Glomerular visceral epithelial cell (primary cell): ENCODE measurements at regions not wholly inside any gene's neighbourhood (a gene's known extent, or its start where the extent isn't known, plus 50 kb on each side); places are given as distances from the start of the nearest gene placed in this dataset.
"Not testable (repeated sequence)": the region's sequence is repeated elsewhere in the genome, so short reads cannot be mapped to it uniquely, and the experiment has no call there.

Experiments
- DNase-seq: peaks from one replicate; pipeline ENCODE4 v3.0.0-alpha.2; 2016; ENCODE audit errors: extremely low spot score

DNA sequence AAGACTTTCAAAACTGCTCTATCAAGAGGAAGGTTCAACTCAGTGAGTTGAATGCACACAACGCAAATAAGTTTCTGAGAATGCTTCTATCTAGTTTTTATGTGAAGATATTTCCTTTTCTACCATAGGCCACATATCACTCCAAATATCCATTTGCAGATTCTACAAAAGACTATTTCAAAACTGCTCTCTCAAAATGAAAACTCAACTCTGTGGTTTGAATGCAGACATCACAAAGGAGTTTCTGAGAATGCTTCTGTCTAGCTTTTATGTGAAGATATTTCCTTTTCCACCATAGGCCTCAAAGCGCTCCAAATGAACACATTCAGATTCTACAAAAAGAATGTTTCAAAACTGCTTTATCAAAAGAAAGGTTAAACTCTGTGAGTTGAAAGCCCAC, 1093.1 kb upstream of the DEFB115 start:
- not testable (repeated sequence) for DNase-seq

DNA sequence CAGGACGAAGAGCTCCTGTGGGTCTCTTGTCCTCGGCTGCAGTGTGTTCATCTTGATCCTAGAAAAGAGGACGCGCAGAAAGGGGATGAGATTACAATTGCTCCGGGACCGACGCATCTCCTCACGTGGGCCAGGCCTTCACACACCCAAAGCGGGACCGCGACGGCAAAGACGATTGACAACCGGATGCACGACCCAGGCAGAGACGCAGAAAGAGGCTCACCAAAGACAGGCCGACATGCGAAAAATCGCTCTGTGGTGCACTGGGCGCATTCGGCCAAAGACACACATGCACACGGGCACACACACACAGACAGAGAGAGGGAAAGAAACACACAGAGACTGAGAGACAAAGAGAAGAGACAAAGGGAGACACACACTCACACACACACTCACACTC, 1089.9 kb upstream of the DEFB115 start:
- DNase-seq = no peak

DNA sequence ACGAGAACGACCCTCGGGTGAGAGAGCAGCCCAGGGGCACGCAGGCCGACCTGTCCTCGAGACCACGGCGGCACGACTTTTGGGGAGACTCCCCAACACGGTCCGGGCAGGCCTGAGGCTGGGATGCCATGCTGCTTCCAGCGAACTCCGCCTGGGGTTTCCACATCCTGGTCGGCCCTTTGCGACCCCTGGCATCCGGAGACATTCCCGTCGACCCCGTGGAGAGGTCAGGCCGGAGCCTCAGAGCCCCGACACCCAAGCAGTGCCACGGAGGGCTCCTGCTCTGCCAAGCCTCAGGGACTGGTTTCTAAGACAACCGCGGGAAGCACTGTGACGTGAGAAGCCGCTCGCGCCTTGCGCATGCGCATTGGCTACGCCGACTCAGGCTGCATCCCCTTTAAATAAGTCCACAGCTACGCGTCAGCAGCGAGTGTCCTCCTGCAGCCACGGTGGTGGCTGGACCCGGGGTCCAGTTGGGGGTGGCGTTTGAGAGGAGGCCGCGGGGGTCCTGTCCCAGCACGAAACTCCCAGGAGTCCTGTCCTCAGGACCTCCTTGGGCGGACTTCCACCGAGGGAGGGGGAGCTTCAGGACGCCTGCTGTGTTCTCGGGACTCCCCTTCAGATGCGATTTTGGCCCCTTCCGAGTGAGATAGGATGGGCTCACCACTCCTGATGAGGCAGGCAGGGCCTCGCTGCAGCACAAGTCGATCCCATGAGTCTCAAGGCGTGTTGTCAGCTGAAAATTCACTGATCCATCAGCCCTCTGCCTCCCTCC, 1089.3 kb upstream of the DEFB115 start:
- no peak for DNase-seq

DNA sequence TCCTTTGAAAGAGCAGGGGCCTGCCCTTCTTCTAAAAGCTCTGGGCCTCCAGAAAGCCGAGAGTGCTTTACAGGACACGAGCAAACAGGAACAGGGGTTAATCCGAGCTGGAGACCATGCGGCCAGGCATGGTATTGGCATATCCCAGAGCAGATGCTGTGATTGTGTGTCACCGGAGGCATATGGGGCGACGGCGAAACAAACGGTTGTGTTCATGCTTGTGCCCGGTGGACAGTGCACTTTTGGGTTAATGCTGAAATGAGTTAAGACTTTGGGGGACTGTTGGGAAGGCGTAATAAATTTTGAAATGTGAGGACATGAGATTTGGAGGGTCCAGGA, 1088.7 kb upstream of the DEFB115 start:
- DNase-seq = no peak

DNA sequence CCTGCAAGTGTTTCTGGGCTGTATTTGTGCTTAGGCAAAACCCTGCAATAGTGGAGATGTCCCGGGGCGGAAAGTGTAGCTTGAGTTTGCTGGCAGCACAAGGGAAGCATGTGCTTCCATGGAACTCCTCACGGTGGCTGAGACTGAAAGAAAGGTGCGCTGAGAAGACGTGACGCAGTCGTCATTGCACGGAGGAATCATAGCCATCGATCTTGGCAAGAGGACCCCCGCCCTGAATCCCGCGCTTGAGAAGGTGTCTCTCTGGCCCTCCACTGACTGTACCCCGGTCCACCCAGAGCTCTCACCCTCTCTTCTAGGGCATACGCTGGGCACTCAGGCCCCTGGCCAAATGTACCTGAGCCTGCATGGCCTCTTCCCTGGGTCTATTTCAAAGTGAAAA, 1081.8 kb upstream of the DEFB115 start:
- DNase-seq = no peak

DNA sequence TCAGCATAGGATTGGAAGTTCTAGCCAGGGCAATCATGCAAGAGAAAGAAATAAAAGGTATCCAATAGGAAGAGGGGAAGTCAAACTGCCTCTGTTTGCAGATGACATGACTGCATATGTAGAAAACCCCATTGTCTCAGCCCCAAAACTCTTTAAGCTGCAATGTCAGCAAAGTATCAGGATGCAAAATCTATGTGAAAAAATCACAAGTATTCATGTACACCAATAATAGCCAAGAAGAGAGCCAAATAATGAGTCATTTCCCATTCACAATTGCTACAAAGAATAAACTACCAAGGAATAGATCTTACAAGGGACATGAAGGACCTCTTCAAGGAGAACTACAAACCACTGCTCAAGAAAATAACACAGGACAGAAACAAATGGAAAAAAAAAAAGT, 1074.3 kb upstream of the DEFB115 start:
- DNase-seq = not testable (repeated sequence)

DNA sequence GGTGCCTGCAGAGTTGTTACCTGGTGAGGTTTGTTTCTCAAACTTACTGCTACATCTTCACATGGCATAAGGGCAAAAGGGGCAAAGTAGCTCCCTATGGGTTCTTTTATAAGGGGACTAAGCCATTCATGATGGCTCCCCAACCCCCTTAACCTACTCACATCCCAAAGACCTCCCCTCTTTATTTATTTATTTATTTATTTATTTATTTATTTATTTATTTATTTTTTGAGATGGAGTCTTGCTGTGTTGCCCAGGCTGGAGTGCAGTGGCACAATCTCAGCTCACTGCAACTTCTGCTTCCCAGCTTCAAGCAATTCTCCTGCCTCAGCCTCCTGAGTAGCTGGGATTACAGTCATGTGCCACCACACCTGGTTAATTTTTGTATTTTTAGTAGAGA, 1065.7 kb upstream of the DEFB115 start:
- DNase-seq = not testable (repeated sequence)

DNA sequence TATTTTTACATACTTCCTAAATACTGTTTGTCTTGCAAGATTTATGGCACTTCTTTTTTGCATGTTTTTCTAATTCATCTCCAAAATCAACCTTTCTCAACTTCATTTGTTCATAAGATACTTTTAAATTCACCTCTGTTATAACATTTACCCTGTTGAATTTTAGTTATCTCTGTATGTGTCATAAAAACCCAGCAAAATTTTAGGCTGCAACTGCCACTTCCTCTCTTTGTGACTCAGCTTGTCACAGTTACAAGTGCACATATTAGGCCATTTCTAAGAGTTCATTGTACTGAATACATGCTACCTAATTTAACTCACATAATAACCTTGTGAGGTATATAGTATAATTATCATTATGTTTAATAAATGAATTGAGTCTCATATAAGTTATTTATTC, 1023.0 kb upstream of the DEFB115 start:
- not testable (repeated sequence) for DNase-seq

DNA sequence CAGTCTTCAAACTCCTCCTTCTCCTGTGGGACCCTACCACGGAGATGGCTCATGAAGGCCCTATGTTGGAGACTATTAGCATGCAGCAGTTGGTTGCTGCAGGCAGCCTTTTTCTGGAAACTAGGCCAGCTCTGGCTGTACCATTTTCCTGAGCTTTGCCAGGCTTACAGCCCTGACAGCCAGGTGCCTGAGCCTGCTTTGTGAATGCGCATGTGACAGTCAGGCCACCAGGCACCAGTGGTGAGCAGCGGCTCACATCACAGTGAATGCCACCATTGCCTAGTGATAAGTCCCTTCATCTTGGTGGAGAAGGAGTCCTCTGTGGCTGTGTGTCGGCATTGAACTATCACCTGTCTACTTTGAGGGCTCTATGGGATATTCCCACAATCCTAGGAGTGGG, 982.4 kb upstream of the DEFB115 start:
- DNase-seq = not testable (repeated sequence)

DNA sequence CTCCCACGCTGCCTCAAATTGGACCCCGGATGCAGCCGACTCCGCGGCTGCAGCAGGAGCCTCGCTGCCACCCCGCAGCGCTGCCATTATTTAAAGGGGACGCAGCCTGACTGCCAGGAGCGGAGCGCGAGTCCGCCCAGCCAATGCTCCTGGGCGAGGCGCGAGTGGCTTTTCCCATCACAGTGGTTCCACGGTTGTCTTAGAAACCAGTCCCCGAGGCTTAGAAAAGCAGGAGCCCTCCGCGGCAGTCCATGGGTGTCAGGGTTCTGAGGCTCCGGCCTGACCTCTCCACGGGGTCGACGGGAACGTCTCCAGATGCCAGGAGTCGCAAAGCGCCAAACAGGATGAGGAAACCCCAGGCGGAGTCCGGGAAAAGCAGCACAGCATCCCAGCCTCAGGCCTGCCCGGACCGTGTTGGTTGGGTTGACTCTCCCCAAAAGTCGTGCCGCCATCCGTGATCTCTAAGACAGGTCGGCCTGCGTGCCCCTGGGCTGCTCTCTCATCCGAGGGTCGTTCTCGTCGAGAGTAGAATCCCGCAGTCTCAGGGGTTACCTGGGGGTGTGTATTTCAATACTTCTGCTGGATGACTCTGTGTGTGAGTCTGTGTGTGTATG, 975.8 kb upstream of the DEFB115 start:
- no peak for DNase-seq

DNA sequence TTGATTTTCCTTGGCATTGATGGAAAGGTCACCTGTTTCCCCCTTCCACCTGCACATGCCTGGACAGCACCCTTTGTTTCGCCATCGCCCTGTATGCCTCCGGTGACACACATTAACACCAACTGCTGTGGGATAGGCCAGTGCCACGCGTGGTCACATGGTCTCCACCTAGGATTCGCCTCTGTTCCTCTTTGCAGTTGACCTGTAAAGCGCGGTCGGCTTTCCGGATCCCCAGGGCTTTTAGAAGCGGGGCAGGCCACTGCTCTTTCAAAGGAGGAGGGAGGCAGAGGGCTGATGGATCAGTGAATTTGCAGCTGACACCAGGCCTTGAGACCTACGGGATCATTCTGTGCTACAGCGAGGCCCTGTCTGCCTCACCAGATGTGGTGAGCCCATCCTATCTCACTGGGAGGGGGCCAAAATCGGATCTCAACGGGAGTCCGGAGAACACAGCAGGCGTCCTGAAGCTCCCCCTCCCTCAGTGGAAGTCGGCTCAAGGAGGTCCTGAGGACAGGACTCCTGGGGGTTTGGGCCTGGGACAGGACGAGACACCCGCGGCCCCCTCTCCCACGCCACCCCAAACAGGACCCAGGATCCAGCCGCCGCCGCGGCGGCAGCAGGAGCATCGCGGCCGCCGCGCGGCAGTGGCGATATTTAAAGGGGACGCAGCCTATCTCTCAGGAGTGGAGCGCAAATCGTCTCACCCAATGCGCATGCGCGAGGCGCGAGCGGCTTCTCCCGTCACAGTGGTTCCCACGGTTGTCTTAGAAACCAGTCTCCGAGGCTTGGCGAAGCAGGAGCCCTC, 973.8 kb upstream of the DEFB115 start:
- DNase-seq = peak; percentile 55

DNA sequence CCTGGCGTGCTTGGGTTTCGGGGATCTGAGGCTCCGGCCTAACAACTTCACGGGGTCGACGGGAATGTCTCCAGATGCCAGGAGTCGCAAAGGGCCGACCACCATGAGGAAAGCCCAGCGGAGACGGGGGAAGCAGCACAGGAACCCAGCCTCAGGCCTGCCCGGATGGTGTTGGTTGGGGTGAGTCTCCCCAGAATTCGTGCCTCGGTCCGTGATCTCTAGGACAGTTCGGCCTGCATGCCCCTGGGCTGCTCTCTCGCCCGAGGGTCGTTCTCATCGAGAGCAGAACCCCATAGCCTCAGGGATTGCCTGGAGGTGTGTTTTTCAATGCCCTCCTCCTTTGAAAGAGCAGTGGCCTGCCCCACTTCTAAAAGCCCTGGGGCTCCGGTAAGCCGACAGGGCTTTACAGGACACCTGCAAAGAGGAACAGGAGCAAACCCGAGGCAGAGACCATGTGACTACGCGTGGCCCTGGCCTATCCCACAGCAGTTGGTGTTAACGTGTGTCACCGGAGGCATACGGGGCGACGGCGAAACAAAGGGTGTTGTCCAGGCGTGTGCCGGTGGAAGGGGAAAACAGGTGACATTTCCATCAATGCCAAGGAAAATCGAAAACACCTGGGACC, 973.1 kb upstream of the DEFB115 start:
- no peak for DNase-seq

DNA sequence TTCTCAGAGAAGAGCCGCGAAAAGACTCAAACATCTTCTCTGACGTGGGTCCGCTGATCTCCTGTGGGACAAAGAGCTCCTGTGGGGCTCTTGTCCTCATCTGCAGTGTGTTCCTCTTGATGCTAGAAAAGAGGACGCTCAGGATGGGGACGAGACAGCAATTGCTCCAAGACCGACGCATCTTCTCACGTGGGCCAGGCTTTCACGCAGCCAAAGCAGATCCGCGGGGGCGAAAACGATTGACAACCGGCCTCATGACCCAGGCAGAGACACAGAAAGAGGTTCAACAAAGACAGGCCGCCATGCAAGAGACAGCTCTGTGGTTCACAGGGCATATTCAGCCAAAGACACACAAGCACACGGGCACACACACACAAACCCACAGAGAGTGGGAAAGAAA, 971.8 kb upstream of the DEFB115 start:
- no peak for DNase-seq

DNA sequence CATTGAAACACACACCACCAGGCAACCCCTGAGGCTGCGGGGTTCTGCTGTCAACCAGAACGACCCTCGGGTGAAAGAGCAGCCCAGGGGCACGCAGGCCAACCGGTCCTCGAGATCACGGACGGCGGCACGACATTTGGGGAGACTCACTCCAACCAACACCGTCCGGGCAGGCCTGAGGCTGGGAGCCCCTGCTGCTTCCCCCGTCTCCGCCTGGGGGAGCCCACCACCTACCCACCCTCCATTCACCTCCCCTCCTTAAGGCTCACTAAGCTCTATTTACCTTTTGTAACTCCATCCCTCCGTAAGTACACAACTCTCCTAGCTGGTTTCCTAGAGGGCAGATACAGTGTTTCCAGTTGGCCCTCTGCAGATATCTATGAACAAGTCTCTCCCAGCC, 971.3 kb upstream of the DEFB115 start:
- DNase-seq = no peak

DNA sequence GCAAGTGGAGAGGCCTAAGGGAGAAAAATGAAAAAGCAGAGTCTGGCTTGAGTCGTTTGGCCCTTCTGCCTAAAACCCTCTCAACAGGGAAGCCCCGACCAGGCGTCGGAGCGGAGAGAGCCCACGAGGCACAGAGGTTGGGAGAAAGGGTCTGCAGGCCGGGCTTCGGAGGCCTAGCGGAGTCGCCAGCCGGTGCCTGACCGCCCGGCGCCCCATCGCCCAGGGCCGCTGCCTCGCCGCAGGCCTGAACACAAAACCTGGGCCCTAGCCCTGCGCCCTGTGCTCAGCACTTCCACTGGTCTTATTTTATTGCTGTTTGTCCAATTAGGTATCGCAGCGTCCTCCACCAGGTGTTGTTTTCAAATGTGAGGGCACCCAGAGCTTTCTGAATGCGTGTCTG, 970.0 kb upstream of the DEFB115 start:
- not testable (repeated sequence) for DNase-seq

DNA sequence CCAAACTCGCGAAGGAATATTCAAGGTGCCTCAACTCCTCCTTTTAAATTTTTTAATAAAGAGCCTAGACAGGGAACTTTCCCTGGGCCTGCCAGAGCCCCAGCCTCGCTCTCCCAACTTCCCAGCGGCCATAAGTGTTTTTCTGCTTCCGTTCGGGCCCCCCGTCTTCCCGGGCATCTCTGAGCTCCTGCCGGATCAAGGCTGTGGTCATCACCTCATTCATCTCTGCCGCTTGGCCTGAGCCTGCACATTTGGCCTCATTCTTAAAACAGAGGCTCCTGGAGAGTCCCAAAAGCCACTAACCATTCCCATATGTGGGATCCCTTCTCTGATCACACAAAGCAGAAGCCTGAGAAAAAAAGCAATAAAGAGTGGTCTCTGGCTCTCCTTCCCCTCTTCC, 969.1 kb upstream of the DEFB115 start:
- DNase-seq = no peak

DNA sequence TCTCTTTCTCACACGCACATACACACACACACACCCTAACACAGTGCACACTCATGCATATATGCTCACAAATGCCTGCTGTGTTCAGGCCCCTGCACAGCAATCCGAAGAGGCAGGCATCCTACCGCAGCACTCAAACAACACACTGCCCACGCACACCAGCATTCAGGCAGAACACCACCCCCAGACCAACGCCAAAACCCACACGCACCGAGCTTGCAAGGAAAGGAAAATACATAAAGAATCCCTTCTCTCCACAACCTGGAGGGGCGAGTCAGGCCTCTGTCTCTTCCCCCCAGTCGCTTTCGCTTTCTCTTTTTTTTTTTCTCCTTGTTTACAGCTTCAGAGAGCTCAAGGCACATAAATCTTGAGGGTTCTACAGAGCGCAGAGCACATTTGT, 968.4 kb upstream of the DEFB115 start:
- DNase-seq = not testable (repeated sequence)

DNA sequence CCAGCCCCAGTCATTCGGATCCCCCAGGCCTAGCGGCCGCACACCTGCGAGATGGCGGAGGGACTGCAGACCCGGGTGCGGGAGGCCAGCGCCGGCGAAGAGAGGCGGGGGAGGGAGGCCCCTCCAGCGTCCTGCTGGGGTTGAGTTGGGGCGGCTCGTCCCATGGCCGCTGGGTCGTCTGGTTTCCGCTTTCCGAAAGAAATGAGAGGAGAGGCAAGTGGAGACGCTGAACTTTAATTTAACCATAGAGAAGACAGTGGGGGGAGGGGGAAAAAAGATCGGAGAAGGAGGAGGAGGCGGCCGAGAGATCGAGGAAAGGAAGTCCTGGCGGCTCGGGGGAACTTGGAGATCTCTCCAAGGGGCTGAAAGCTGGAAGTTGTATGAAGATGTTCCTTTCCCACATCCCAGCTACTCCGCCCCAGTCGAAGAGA, 967.7 kb upstream of the DEFB115 start:
- DNase-seq = not testable (repeated sequence)

DNA sequence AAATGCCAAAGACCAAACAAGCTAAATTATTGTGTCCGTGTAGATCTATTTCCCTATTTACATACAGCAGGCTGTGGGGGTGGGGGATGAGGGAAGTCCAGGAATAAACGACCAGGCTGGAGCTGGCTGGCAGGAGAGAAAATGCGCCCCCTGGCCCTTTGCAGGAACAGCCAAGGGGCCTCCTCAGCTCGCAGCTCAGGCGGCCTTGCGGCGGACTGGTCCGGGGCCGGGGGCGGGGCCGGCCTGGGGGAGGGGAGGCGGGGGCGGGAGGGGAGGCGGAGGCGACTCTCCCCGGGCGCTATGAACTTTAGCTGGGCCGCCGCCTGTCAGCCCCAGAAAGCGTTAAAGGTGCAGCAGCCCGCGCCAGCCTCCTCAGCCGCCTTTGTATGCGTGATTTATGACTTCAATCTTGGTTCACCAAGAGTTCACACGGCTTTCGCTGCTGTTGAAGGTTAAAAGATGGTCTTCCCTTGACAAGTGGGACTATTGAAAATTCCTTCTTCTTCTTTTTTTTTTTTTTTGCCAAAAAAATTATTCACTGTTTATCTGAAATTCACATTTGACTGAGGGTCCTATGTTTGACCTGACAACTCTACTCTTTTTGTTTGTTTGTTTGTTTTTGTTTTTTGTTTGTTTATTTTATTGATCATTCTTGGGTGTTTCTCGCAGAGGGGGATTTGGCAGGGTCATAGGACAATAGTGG, 967.0 kb upstream of the DEFB115 start:
- DNase-seq = not testable (repeated sequence)

DNA sequence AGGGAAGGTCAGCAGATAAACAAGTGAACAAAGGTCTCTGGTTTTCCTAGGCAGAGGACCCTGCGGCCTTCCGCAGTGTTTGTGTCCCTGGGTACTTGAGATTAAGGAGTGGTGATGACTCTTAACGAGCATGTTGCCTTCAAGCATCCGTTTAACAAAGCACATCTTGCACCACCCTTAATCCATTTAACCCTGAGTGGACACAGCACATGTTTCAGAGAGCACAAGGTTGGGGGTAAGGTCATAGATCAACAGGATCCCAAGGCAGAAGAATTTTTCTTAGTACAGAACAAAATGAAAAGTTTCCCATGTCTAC, 966.4 kb upstream of the DEFB115 start:
- DNase-seq = not testable (repeated sequence)

DNA sequence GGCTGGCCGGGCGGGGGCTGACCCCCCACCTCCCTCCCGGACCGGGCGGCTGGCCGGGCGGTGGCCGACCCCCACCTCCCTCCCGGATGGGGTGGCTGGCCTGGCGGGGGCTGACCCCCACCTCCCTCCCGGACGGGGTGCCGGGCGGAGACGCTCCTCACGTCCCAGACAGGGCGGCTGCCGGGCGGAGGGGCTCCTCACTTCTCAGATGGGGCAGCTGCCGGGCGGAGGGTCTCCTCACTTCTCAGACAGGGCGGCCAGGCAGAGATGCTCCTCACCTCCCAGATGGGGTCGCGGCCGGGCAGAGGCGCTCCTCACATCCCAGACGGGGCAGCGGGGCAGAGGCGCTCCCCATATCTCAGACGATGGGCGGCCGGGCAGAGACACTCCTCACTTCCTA, 965.8 kb upstream of the DEFB115 start:
- not testable (repeated sequence) for DNase-seq

DNA sequence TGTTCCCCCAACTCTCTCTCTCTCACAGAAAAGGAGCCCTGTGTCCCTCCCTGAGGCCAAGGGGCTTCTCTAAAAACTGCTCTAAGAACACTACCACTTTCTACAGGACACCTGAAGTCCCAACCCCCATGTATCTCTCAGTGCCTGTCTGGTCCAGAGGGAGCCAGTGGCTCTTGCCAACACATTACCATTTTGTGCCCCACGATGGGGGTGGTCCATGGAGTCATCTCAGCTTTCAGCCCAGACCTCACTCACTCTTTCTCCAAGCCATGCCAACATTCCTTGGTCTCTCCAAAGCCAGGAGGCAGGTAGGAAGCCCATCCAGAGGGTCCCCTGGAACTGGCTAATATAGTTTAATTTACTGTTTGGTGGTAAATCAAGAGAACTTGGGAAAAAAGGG, 962.1 kb upstream of the DEFB115 start:
- DNase-seq = not testable (repeated sequence)
